GM23338 (cell line): ENCODE measurements at regions not wholly inside any gene's neighbourhood (a gene's known extent, or its start where the extent isn't known, plus 50 kb on each side); places are given as distances from the start of the nearest gene placed in this dataset.

Experiments used
- ATAC-seq: fragments of 200-7000 bp; cut with Tn5 transposase; 3 replicates; pipeline ENCODE4 v1.9.1; 2020
- DNase-seq: peaks from one replicate; pipeline ENCODE4 v3.0.0-alpha.2; 2015; ENCODE audit warnings: low spot score
- H2AFZ ChIP-seq: fragments of 200-600 bp; sonication (generic); 2 replicates; pipeline ENCODE4 v1.8.0; 2016; ENCODE audit warnings: antibody characterized with exemption, mild to moderate bottlenecking, moderate library complexity
- H3F3A ChIP-seq: fragments of 200-600 bp; sonication (generic); replicated peaks from 2 replicates; pipeline ENCODE4 v1.8.0; 2017; ENCODE audit warnings: antibody characterized with exemption, mixed run types, low read depth
- H3K27ac ChIP-seq: fragments of 200-600 bp; sonication (generic); 2 replicates; pipeline ENCODE4 v1.6.1; 2016; ENCODE audit warnings: low read depth
- H3K27me3 ChIP-seq: fragments of 200-600 bp; sonication (generic); 2 replicates; pipeline ENCODE4 v1.8.0; 2016; ENCODE audit warnings: mild to moderate bottlenecking, mixed run types, moderate library complexity; ENCODE audit not compliant: insufficient read depth
- H3K36me3 ChIP-seq: fragments of 200-600 bp; sonication (generic); 2 replicates; pipeline ENCODE4 v1.8.0; 2016; ENCODE audit warnings: mild to moderate bottlenecking; ENCODE audit not compliant: insufficient read depth
- H3K4me1 ChIP-seq: fragments of 200-600 bp; sonication (generic); 2 replicates; pipeline ENCODE4 v1.8.0; 2016; ENCODE audit warnings: mild to moderate bottlenecking, moderate library complexity; ENCODE audit not compliant: insufficient read depth
- H3K4me2 ChIP-seq: fragments of 200-600 bp; sonication (generic); 2 replicates; pipeline ENCODE4 v1.7.1; 2017; ENCODE audit warnings: mixed run types
- H3K4me3 ChIP-seq: fragments of 200-600 bp; sonication (generic); 2 replicates; pipeline ENCODE4 v1.6.1; 2016; ENCODE audit warnings: mixed run types
- H3K79me2 ChIP-seq: fragments of 200-600 bp; sonication (generic); replicated peaks from 2 replicates; pipeline ENCODE4 v1.8.0; 2017; ENCODE audit warnings: mild to moderate bottlenecking; ENCODE audit not compliant: insufficient read depth
- H3K9me2 ChIP-seq: fragments of 200-600 bp; sonication (generic); 2 replicates; pipeline ENCODE4 v1.8.0; 2017; ENCODE audit not compliant: insufficient read depth
- H4K20me1 ChIP-seq: fragments of 200-600 bp; sonication (generic); replicated peaks from 2 replicates; pipeline ENCODE4 v1.8.0; 2017; ENCODE audit warnings: mild to moderate bottlenecking; ENCODE audit not compliant: insufficient read depth
- H3K27ac Mint-ChIP-seq: 2 replicates; pipeline ENCODE4 v1.8.0; 2020; ENCODE audit warnings: inconsistent platforms, mild to moderate bottlenecking, moderate library complexity, mixed read lengths
- H3K27me3 Mint-ChIP-seq: 3 replicates; pipeline ENCODE4 v1.8.0; 2022; ENCODE audit warnings: low read depth, mild to moderate bottlenecking, moderate library complexity, mixed read lengths, inconsistent platforms; ENCODE audit not compliant: insufficient read depth, poor library complexity
- H3K36me3 Mint-ChIP-seq: 3 replicates; pipeline ENCODE4 v1.8.0; 2021; ENCODE audit warnings: low read depth, mild to moderate bottlenecking, inconsistent platforms, moderate library complexity, mixed read lengths
- H3K4me1 Mint-ChIP-seq: 3 replicates; pipeline ENCODE4 v1.8.0; 2020; ENCODE audit warnings: mild to moderate bottlenecking, inconsistent platforms, mixed read lengths
- H3K4me3 Mint-ChIP-seq: 3 replicates; pipeline ENCODE4 v1.8.0; 2021; ENCODE audit warnings: moderate library complexity, mild to moderate bottlenecking, inconsistent platforms, mixed read lengths
- H3K9me3 Mint-ChIP-seq: 3 replicates; pipeline ENCODE4 v1.8.0; 2020; ENCODE audit warnings: moderate library complexity, mild to moderate bottlenecking, inconsistent platforms, mixed read lengths
- CREB1 ChIP-seq: fragments of 250-450 bp; sonication (Bioruptor Pico); IDR thresholded peaks from 2 replicates; pipeline ENCODE4 v1.5.0; 2020; ENCODE audit warnings: low read depth, mild to moderate bottlenecking, moderate library complexity
- CTCF ChIP-seq, 2 experiments: fragments of 200-600 bp in 1 of 2; sonication (generic) in 1 of 2; conservative IDR thresholded peaks; 2 replicates each; pipeline versions ENCODE4 v1.5.1 to v1.6.1; 2016 to 2017; ENCODE audit warnings: antibody characterized with exemption in 2 of 2, low read depth in 2 of 2, mild to moderate bottlenecking in 2 of 2, moderate library complexity in 1 of 2
- ETS1 ChIP-seq: IDR thresholded peaks from 2 replicates; pipeline ENCODE4 v1.6.1; 2016; ENCODE audit warnings: antibody characterized with exemption
- EZH2 ChIP-seq: fragments of 200-600 bp; sonication (generic); IDR thresholded peaks from one replicate; pipeline ENCODE4 v1.8.0; 2017; ENCODE audit warnings: antibody characterized with exemption, mild to moderate bottlenecking, low read depth; ENCODE audit not compliant: unreplicated experiment
- EZH2phosphoT487 ChIP-seq: fragments of 200-600 bp; sonication (generic); IDR thresholded peaks from one replicate; pipeline ENCODE4 v1.8.1; 2018; ENCODE audit warnings: antibody characterized with exemption; ENCODE audit not compliant: unreplicated experiment
- JUNB ChIP-seq: IDR thresholded peaks from one replicate; pipeline ENCODE4 v1.6.1; 2016; ENCODE audit warnings: antibody characterized with exemption; ENCODE audit not compliant: unreplicated experiment
- NANOG ChIP-seq: IDR thresholded peaks from 2 replicates; pipeline ENCODE4 v1.6.1; 2016; ENCODE audit warnings: antibody characterized with exemption, borderline replicate concordance
- POLR2AphosphoS5 ChIP-seq: IDR thresholded peaks from 2 replicates; pipeline ENCODE4 v1.6.1; 2016; ENCODE audit warnings: antibody characterized with exemption, low read depth
- REST ChIP-seq: IDR thresholded peaks from one replicate; pipeline ENCODE4 v1.6.1; 2018; ENCODE audit warnings: antibody characterized with exemption; ENCODE audit not compliant: unreplicated experiment
- STAT1 ChIP-seq: IDR thresholded peaks from one replicate; pipeline ENCODE4 v1.6.1; 2016; ENCODE audit warnings: antibody characterized with exemption; ENCODE audit not compliant: unreplicated experiment
- ZNF114 ChIP-seq: fragments of 250-450 bp; sonication (Bioruptor Pico); IDR thresholded peaks from 2 replicates; pipeline ENCODE4 v1.5.0; 2020; ENCODE audit warnings: mild to moderate bottlenecking, moderate library complexity
- ZNF331 ChIP-seq: fragments of 250-450 bp; sonication (Bioruptor Pico); IDR thresholded peaks from 2 replicates; pipeline ENCODE4 v1.5.0; 2020; ENCODE audit warnings: low read depth, mild to moderate bottlenecking, moderate library complexity
- ZNF462 ChIP-seq: fragments of 250-450 bp; sonication (Bioruptor Pico); IDR thresholded peaks from 2 replicates; pipeline ENCODE4 v1.5.0; 2020; ENCODE audit warnings: mild to moderate bottlenecking, moderate library complexity

- no peak overlapping the region for H3K4me3 Mint-ChIP-seq
- H3K36me3 Mint-ChIP-seq, result 0 out of 3 replicates have a peak, but pooled peaks cover 3% of the 10 kb centered on the region
- no peaks in the 10 kb centered on the region for H3K4me1 ChIP-seq
- TF ChIP-seq STAT1, result no peak
- TF ChIP-seq POLR2AphosphoS5, result no peak
- no peak for TF ChIP-seq EZH2phosphoT487
- no peak for TF ChIP-seq NANOG
- TF ChIP-seq ZNF331 (CRISPR knock-in tag), result no peak
- TF ChIP-seq ZNF114 (CRISPR knock-in tag), result no peak
- TF ChIP-seq REST, result no peak
- TF ChIP-seq CTCF (conservative IDR thresholded peaks at IDR 0.05; ENCODE audit: low read depth in 2 of 2), result no peak
- no peak for TF ChIP-seq EZH2
- TF ChIP-seq JUNB, result no peak
- TF ChIP-seq ZNF462 (CRISPR knock-in tag), result no peak
- no peak for TF ChIP-seq ETS1
- no peak for TF ChIP-seq CREB1 (CRISPR knock-in tag)
- no peak for DNase-seq
- no peak overlapping the region for H3K4me3 ChIP-seq
- H3K9me3 Mint-ChIP-seq, result peaks cover 7% of the 10 kb centered on the region; the same call in 2 of the 3 replicates
- H4K20me1 ChIP-seq, result no peaks in the 10 kb centered on the region
- no peaks in the 10 kb centered on the region for H3F3A ChIP-seq
- no peak for ATAC-seq
- H3K27me3 ChIP-seq, result no peaks in the 10 kb centered on the region
- 0 out of 2 replicates have a peak overlapping the region, but pooled peaks have one; percentile 24 for H3K27ac Mint-ChIP-seq
- H2AFZ ChIP-seq, result 0 out of 2 replicates have a peak overlapping the region, but pooled peaks have one; percentile 29
- no peaks in the 10 kb centered on the region for H3K79me2 ChIP-seq
- H3K9me2 ChIP-seq, result no peaks in the 10 kb centered on the region
- no peak overlapping the region for H3K27ac ChIP-seq
- H3K36me3 ChIP-seq, result no peaks in the 10 kb centered on the region
- H3K4me1 Mint-ChIP-seq, result no peaks in the 10 kb centered on the region; the same call in 2 of the 3 replicates
- H3K27me3 Mint-ChIP-seq, result no peaks in the 10 kb centered on the region
- H3K4me2 ChIP-seq, result no peak overlapping the region
Measured at GRCh38 chr5:52428977-52429489, 358.7 kb upstream of the ITGA1 start.
